ENCODE measurements at regions not wholly inside any gene's neighbourhood (a gene's known extent, or its start where the extent isn't known, plus 50 kb on each side); places are given as distances from the start of the nearest gene placed in this dataset.

- WGBS (ENCODE audit: insufficient coverage, insufficient read length): no CpG with 5 or more reads among the region's 5 CpGs
- no peak for DNase-seq (ENCODE audit: low read depth, low spot score)
- Histone ChIP-seq H3K9me3 (ENCODE audit: control insufficient read depth, insufficient read depth, low read length) (no peaks in the 10 kb centered on the region), H3K36me3 (ENCODE audit: control insufficient read depth, insufficient read depth, low read length) (no peaks in the 10 kb centered on the region), H3K4me3 (ENCODE audit: low read length) (no peak overlapping the region), H3K4me1 (ENCODE audit: control insufficient read depth, insufficient read depth, low read length) (no peaks in the 10 kb centered on the region), H3K27me3 (ENCODE audit: control insufficient read depth, insufficient read depth, low read length) (no peaks in the 10 kb centered on the region), H3K27ac (ENCODE audit: low read length) (no peak overlapping the region)
These were observed 109.9 kb upstream of the PAXBP1 start for GRCh38 chr21:32881458-32881857.

DNA sequence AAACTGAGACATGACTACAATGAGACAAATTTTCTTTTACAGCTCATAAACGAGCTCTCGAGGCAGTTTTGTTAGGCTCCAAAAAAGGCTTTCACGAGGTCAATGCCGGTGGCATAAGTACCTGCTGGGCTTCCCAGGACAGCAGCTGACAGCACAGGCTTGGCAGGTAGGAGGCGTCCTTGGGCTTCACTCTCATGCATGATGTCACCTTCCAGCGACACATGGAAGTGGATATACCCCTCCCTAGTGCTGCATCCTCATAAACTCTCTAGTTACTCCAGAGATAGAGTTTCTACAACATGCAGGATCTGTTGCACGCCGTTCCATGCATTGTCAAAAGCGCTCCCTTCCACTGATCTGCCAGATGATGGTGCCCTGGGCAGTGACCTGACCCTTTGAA is 112.5 kb upstream of the PAXBP1 start:
- no peaks in the 10 kb centered on the region for H3K27me3 ChIP-seq (ENCODE audit: control insufficient read depth, insufficient read depth, low read length)
- no CpG with 5 or more reads among the region's 9 CpGs for WGBS (ENCODE audit: insufficient coverage, insufficient read length)
- no peaks in the 10 kb centered on the region for H3K36me3 ChIP-seq (ENCODE audit: control insufficient read depth, insufficient read depth, low read length)
- no peaks in the 10 kb centered on the region for H3K9me3 ChIP-seq (ENCODE audit: control insufficient read depth, insufficient read depth, low read length)
- no peak overlapping the region for H3K27ac ChIP-seq (ENCODE audit: low read length)
- DNase-seq (ENCODE audit: low read depth, low spot score): no peak
- no peak overlapping the region for H3K4me3 ChIP-seq (ENCODE audit: low read length)
- H3K4me1 ChIP-seq (ENCODE audit: control insufficient read depth, insufficient read depth, low read length): no peaks in the 10 kb centered on the region

GRCh38 chr21:32886339-32886738 is 114.8 kb upstream of the PAXBP1 start:
- Histone ChIP-seq H3K36me3 (ENCODE audit: control insufficient read depth, insufficient read depth, low read length) (no peaks in the 10 kb centered on the region), H3K4me1 (ENCODE audit: control insufficient read depth, insufficient read depth, low read length) (no peaks in the 10 kb centered on the region), H3K27ac (ENCODE audit: low read length) (no peak overlapping the region), H3K9me3 (ENCODE audit: control insufficient read depth, insufficient read depth, low read length) (no peaks in the 10 kb centered on the region), H3K4me3 (ENCODE audit: low read length) (no peak overlapping the region), H3K27me3 (ENCODE audit: control insufficient read depth, insufficient read depth, low read length) (no peaks in the 10 kb centered on the region)
- DNase-seq (ENCODE audit: low read depth, low spot score): no peak
- no CpG with 5 or more reads among the region's 9 CpGs for WGBS (ENCODE audit: insufficient coverage, insufficient read length)

- Histone ChIP-seq H3K9me3 (ENCODE audit: control insufficient read depth, insufficient read depth, low read length) (no peaks in the 10 kb centered on the region), H3K36me3 (ENCODE audit: control insufficient read depth, insufficient read depth, low read length) (no peaks in the 10 kb centered on the region), H3K4me1 (ENCODE audit: control insufficient read depth, insufficient read depth, low read length) (no peaks in the 10 kb centered on the region), H3K27ac (ENCODE audit: low read length) (no peak overlapping the region), H3K27me3 (ENCODE audit: control insufficient read depth, insufficient read depth, low read length) (no peaks in the 10 kb centered on the region), H3K4me3 (ENCODE audit: low read length) (no peak overlapping the region)
- no CpG with 5 or more reads among the region's 1 CpG for WGBS (ENCODE audit: insufficient coverage, insufficient read length)
- no peak for DNase-seq (ENCODE audit: low read depth, low spot score)
These were observed 115.5 kb upstream of the PAXBP1 start for GRCh38 chr21:32887026-32887425.

DNA sequence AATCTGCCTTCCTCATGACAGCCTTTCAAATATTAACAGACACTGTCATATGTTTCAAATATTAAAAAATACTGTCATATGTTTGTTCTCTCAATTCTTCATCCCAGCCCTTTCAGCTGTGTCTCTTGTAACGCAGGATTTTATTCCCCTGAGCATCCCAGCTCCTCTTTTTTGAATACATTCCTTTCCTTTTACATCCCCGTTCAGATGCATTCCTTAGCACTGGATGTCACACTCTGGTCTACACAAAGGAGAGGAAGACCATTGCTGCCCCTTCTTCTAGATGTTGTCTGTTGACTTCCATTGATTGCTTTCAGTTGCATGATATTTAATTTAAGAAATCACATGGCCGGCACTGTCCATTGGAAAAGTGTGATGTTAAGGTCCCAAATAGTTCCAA is 117.4 kb upstream of the PAXBP1 start:
- H3K4me3 ChIP-seq (ENCODE audit: low read length): no peak overlapping the region
- H3K4me1 ChIP-seq (ENCODE audit: control insufficient read depth, insufficient read depth, low read length): no peaks in the 10 kb centered on the region
- no peak overlapping the region for H3K27ac ChIP-seq (ENCODE audit: low read length)
- no peaks in the 10 kb centered on the region for H3K36me3 ChIP-seq (ENCODE audit: control insufficient read depth, insufficient read depth, low read length)
- no CpG with 5 or more reads among the region's 3 CpGs for WGBS (ENCODE audit: insufficient coverage, insufficient read length)
- DNase-seq (ENCODE audit: low read depth, low spot score): no peak
- H3K27me3 ChIP-seq (ENCODE audit: control insufficient read depth, insufficient read depth, low read length): no peaks in the 10 kb centered on the region
- H3K9me3 ChIP-seq (ENCODE audit: control insufficient read depth, insufficient read depth, low read length): no peaks in the 10 kb centered on the region

- Histone ChIP-seq H3K27ac (ENCODE audit: low read length) (no peak overlapping the region), H3K27me3 (ENCODE audit: control insufficient read depth, insufficient read depth, low read length) (no peaks in the 10 kb centered on the region), H3K4me1 (ENCODE audit: control insufficient read depth, insufficient read depth, low read length) (no peaks in the 10 kb centered on the region), H3K4me3 (ENCODE audit: low read length) (no peak overlapping the region), H3K9me3 (ENCODE audit: control insufficient read depth, insufficient read depth, low read length) (no peaks in the 10 kb centered on the region), H3K36me3 (ENCODE audit: control insufficient read depth, insufficient read depth, low read length) (no peaks in the 10 kb centered on the region)
- WGBS (ENCODE audit: insufficient coverage, insufficient read length): no CpG with 5 or more reads among the region's 3 CpGs
- no peak for DNase-seq (ENCODE audit: low read depth, low spot score)
These were observed 118.0 kb upstream of the PAXBP1 start for GRCh38 chr21:32889596-32889995.

DNA sequence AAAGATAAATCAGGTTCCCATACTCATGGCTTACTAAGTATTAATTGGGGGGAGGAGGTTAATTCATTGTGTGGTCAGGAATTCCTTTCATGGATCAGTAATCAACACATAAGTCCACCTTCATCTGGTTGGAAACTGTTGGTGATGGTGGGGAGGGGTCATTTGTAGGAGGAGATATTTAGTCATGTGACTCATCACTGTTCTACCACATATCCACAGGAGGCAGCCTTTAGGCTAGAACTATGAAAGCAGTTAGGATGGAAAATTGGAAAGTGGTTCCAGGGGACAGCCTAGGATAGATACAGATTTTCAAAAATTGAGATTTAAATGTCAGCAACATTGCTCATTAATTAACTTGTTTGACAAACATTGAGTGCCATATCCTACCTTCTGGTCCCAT is 122.8 kb upstream of the PAXBP1 start:
- DNase-seq (ENCODE audit: low read depth, low spot score): no peak
- no peaks in the 10 kb centered on the region for H3K36me3 ChIP-seq (ENCODE audit: control insufficient read depth, insufficient read depth, low read length)
- no peak overlapping the region for H3K27ac ChIP-seq (ENCODE audit: low read length)
- H3K27me3 ChIP-seq (ENCODE audit: control insufficient read depth, insufficient read depth, low read length): no peaks in the 10 kb centered on the region
- H3K4me3 ChIP-seq (ENCODE audit: low read length): no peak overlapping the region
- H3K4me1 ChIP-seq (ENCODE audit: control insufficient read depth, insufficient read depth, low read length): no peaks in the 10 kb centered on the region
- no peaks in the 10 kb centered on the region for H3K9me3 ChIP-seq (ENCODE audit: control insufficient read depth, insufficient read depth, low read length)

- H3K36me3 ChIP-seq (ENCODE audit: control insufficient read depth, insufficient read depth, low read length): no peaks in the 10 kb centered on the region
- no peak overlapping the region for H3K4me3 ChIP-seq (ENCODE audit: low read length)
- no peaks in the 10 kb centered on the region for H3K4me1 ChIP-seq (ENCODE audit: control insufficient read depth, insufficient read depth, low read length)
- WGBS (ENCODE audit: insufficient coverage, insufficient read length): no CpG with 5 or more reads among the region's 4 CpGs
- no peaks in the 10 kb centered on the region for H3K9me3 ChIP-seq (ENCODE audit: control insufficient read depth, insufficient read depth, low read length)
- no peak overlapping the region for H3K27ac ChIP-seq (ENCODE audit: low read length)
- no peak for DNase-seq (ENCODE audit: low read depth, low spot score)
- H3K27me3 ChIP-seq (ENCODE audit: control insufficient read depth, insufficient read depth, low read length): no peaks in the 10 kb centered on the region; the same call in 1 of the 2 replicates
These were observed 124.9 kb upstream of the OLIG2 start for GRCh38 chr21:32900814-32901213.

DNA sequence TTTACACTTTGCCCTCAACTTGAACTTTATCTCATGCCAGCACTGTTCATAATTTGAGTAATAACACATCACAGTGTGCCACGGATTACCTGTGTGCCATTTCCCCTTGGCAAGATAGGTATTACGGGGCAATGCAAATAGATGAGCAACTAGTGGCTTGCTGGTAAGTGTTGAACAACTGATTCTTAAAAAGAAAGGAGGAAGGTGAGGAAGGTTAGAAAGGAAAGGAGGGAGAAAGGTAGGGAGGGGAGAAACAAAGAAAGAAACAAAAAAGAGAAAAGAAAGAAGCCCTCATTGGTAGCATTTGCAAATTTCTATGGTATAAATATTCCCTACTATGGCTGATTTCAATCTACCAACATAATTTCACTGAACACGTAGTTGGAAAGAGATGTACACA is 118.2 kb upstream of the OLIG2 start:
- no CpG with 5 or more reads among the region's 3 CpGs for WGBS (ENCODE audit: insufficient coverage, insufficient read length)
- no peak for DNase-seq (ENCODE audit: low read depth, low spot score)

DNA sequence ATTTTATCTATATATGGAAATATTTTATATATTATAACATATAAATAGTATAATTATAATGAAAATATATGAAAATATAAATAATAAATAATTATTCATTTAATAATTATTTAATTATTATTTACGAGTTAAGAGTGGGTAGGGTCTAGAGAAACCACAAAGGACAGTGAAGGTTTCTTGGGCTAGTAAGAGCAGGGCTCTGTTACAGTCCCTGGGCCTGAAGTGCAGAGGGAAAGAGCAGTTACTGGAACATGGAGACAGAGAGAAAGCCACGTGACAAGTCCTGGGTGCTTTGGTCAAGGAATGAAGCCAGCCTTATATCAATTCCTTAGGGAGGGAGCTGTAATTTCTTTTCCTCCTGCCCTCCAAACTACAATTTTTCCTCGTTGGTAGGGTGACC is 117.2 kb upstream of the OLIG2 start:
- Histone ChIP-seq H3K27ac (ENCODE audit: low read length) (no peak overlapping the region), H3K4me1 (ENCODE audit: control insufficient read depth, insufficient read depth, low read length) (no peaks in the 10 kb centered on the region), H3K27me3 (ENCODE audit: control insufficient read depth, insufficient read depth, low read length) (no peaks in the 10 kb centered on the region; the same call in 1 of the 2 replicates), H3K4me3 (ENCODE audit: low read length) (no peak overlapping the region), H3K36me3 (ENCODE audit: control insufficient read depth, insufficient read depth, low read length) (no peaks in the 10 kb centered on the region), H3K9me3 (ENCODE audit: control insufficient read depth, insufficient read depth, low read length) (no peaks in the 10 kb centered on the region)
- no peak for DNase-seq (ENCODE audit: low read depth, low spot score)
- no CpG with 5 or more reads among the region's 3 CpGs for WGBS (ENCODE audit: insufficient coverage, insufficient read length)

More for the DNA sequence above, 118.2 kb upstream of the OLIG2 start:
- H3K9me3 ChIP-seq (ENCODE audit: control insufficient read depth, insufficient read depth, low read length): no peaks in the 10 kb centered on the region
- H3K4me3 ChIP-seq (ENCODE audit: low read length): no peak overlapping the region
- H3K27ac ChIP-seq (ENCODE audit: low read length): no peak overlapping the region
- H3K4me1 ChIP-seq (ENCODE audit: control insufficient read depth, insufficient read depth, low read length): no peaks in the 10 kb centered on the region
- H3K36me3 ChIP-seq (ENCODE audit: control insufficient read depth, insufficient read depth, low read length): no peaks in the 10 kb centered on the region
- no peaks in the 10 kb centered on the region; the same call in 1 of the 2 replicates for H3K27me3 ChIP-seq (ENCODE audit: control insufficient read depth, insufficient read depth, low read length)

DNA sequence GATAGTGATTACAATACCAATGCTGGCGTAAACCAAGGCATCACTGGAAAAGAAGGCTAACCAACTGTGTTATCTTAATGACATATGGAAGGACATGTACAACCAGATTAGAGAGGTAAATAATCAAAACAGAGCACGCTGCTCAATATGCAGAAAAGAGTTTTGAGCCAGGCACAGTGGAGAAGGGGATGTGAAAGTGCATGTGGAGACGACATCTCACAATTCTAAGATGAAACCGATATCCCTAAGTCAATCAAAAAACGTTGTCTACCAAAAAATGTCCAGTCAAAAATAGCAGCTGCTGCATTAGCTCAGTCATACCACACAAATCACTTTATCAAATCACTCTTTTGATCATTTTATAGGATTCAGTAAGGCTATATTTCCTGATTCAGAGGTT is 116.3 kb upstream of the OLIG2 start:
- no peak overlapping the region for H3K27ac ChIP-seq (ENCODE audit: low read length)
- no peaks in the 10 kb centered on the region for H3K36me3 ChIP-seq (ENCODE audit: control insufficient read depth, insufficient read depth, low read length)
- DNase-seq (ENCODE audit: low read depth, low spot score): no peak
- no CpG with 5 or more reads among the region's 5 CpGs for WGBS (ENCODE audit: insufficient coverage, insufficient read length)
- H3K9me3 ChIP-seq (ENCODE audit: control insufficient read depth, insufficient read depth, low read length): no peaks in the 10 kb centered on the region
- no peaks in the 10 kb centered on the region for H3K4me1 ChIP-seq (ENCODE audit: control insufficient read depth, insufficient read depth, low read length)
- H3K27me3 ChIP-seq (ENCODE audit: control insufficient read depth, insufficient read depth, low read length): no peaks in the 10 kb centered on the region; the same call in 1 of the 2 replicates
- no peak overlapping the region for H3K4me3 ChIP-seq (ENCODE audit: low read length)

Measured in iPS DF 6.9 (cell line).